GM21447 (cell line): ENCODE measurements at regions not wholly inside any gene's neighbourhood (a gene's known extent, or its start where the extent isn't known, plus 50 kb on each side); places are given as distances from the start of the nearest gene placed in this dataset.
"Not testable (repeated sequence)": the region's sequence is repeated elsewhere in the genome, so short reads cannot be mapped to it uniquely, and the experiment has no call there.

ENCODE experiments used
- ATAC-seq: cut with Tn5 transposase; IDR thresholded peaks from one replicate; pipeline ENCODE4 v1.9.1; 2021; ENCODE audit not compliant: unreplicated experiment

GRCh38 chr4:42282081-42282901 lies 115.0 kb upstream of the SHISA3 start:
- ATAC-seq, result peak; percentile 71

GRCh38 chr4:42284030-42284429 lies 113.3 kb upstream of the SHISA3 start:
- no peak for ATAC-seq

- ATAC-seq, result not testable (repeated sequence)
Measured at GRCh38 chr4:42288876-42289275, 108.4 kb upstream of the SHISA3 start.

- ATAC-seq, result not testable (repeated sequence)
Measured at GRCh38 chr4:42292192-42292591, 105.1 kb upstream of the SHISA3 start.

GRCh38 chr4:42293967-42294813 lies 103.1 kb upstream of the SHISA3 start:
- no peak for ATAC-seq

- no peak for ATAC-seq
Measured at GRCh38 chr4:42296196-42296595, 101.1 kb upstream of the SHISA3 start.

- ATAC-seq, result no peak
Measured at GRCh38 chr4:42302348-42302747, 94.9 kb upstream of the SHISA3 start.

GRCh38 chr4:42306221-42307109 lies 90.8 kb upstream of the SHISA3 start:
- ATAC-seq, result no peak

GRCh38 chr4:42308247-42308646 lies 89.0 kb upstream of the SHISA3 start:
- ATAC-seq, result no peak

- ATAC-seq, result no peak
Measured at GRCh38 chr4:42309361-42310260, 87.7 kb upstream of the SHISA3 start.

- ATAC-seq, result no peak
Measured at GRCh38 chr4:42310358-42310757, 86.9 kb upstream of the SHISA3 start.

GRCh38 chr4:42310806-42311205 lies 86.5 kb upstream of the SHISA3 start:
- no peak for ATAC-seq

GRCh38 chr4:42311591-42311990 lies 85.7 kb upstream of the SHISA3 start:
- no peak for ATAC-seq

GRCh38 chr4:42313420-42313819 lies 83.9 kb upstream of the SHISA3 start:
- not testable (repeated sequence) for ATAC-seq

GRCh38 chr4:42313872-42314271 lies 83.4 kb upstream of the SHISA3 start:
- ATAC-seq, result no peak

- ATAC-seq, result no peak
Measured at GRCh38 chr4:42315231-42315630, 82.1 kb upstream of the SHISA3 start.

GRCh38 chr4:42320822-42321388 lies 76.4 kb upstream of the SHISA3 start:
- no peak for ATAC-seq

GRCh38 chr4:42326040-42326439 lies 71.2 kb upstream of the SHISA3 start:
- no peak for ATAC-seq

- ATAC-seq, result no peak
Measured at GRCh38 chr4:42326524-42326923, 70.8 kb upstream of the SHISA3 start.

GRCh38 chr4:42327323-42327722 lies 70.0 kb upstream of the SHISA3 start:
- no peak for ATAC-seq
